GM12891 (cell line): ENCODE measurements at regions not wholly inside any gene's neighbourhood (a gene's known extent, or its start where the extent isn't known, plus 50 kb on each side); places are given as distances from the start of the nearest gene placed in this dataset.

Experiments used
- POLR2AphosphoS5 ChIP-seq: IDR thresholded peaks from 2 replicates; pipeline ENCODE4 v1.6.1; 2011; ENCODE audit warnings: low read depth, low read length, control low read depth
- TAF1 ChIP-seq: IDR thresholded peaks from 2 replicates; pipeline ENCODE4 v1.6.1; 2011; ENCODE audit warnings: low read depth, low read length, control low read depth

DNA sequence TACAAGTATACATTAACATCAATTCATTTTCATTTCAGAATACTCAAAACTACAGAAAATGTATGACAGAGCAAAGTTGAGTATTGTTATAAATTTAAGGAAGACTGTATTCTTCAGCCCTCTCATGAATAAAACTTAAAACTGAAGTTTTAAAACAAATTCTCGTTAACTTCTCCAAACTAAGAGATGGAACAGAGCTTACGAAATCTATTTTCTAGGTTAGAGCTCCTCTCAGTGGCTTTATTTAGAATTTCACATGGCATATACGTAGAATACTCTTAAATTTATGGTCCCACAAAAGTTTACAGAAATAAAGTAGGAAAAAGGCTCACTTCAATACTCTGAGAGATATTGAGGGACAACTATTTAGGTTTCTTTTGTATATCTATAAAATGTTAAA is 612.1 kb downstream of the KCNJ3 start:
- TF ChIP-seq POLR2AphosphoS5 (no peak), TAF1 (no peak)
